ENCODE measurements at regions not wholly inside any gene's neighbourhood (a gene's known extent, or its start where the extent isn't known, plus 50 kb on each side); places are given as distances from the start of the nearest gene placed in this dataset.

DNA sequence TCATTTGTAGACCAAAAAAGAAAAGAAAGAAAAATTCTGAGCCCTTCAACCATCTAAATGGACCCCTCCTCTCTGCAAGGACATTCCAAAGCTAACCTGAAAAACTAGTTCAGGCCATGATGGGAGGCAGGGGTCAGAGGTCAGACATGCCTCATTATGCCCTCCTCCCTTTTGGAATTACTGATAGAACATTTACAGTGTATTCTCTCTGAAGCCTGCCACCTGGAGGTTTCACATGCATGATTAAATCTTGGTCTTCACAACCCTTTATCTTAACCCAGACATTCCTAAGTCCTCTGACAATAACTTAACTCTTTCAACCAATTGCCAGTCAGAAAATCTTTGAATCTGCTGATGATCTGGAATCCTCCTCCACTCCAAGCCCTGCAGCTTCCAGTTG is 86.0 kb downstream of the SPP2 start:
- Mint-ChIP-seq H3K4me1 (peaks cover 14% of the 10 kb centered on the region), H3K9me3 (no peaks in the 10 kb centered on the region), H3K36me3 (ENCODE audit: low read depth) (no peaks in the 10 kb centered on the region), H3K27ac (no peak overlapping the region), H3K27me3 (ENCODE audit: insufficient read depth, low read depth, poor library complexity) (peaks cover 7% of the 10 kb centered on the region), H3K4me3 (no peak overlapping the region)
- Histone ChIP-seq H3K4me1 (ENCODE audit: insufficient read depth) (no peaks in the 10 kb centered on the region), H3K27me3 (ENCODE audit: insufficient read depth) (no peaks in the 10 kb centered on the region), H3K27ac (ENCODE audit: low read depth) (no peak overlapping the region), H3K4me2 (no peak overlapping the region), H3K36me3 (ENCODE audit: insufficient read depth) (no peaks in the 10 kb centered on the region), H3K4me3 (no peak overlapping the region), H3K9me2 (ENCODE audit: insufficient read depth) (0 out of 2 replicates have a peak, but pooled peaks cover 10% of the 10 kb centered on the region), H2AFZ (no peak overlapping the region), H3F3A (replicated peaks; ENCODE audit: low read depth) (no peaks in the 10 kb centered on the region), H3K79me2 (replicated peaks; ENCODE audit: insufficient read depth) (no peaks in the 10 kb centered on the region), H4K20me1 (replicated peaks; ENCODE audit: insufficient read depth) (no peaks in the 10 kb centered on the region)
- DNase-seq (ENCODE audit: low spot score), result peak; percentile 31
- TF ChIP-seq CREB1 (CRISPR knock-in tag; IDR thresholded peaks at IDR 0.05; ENCODE audit: low read depth) (no peak), CTCF (conservative IDR thresholded peaks at IDR 0.05; ENCODE audit: low read depth in 2 of 2) (0 out of 4 replicates have a peak, but pooled peaks of 1 of the 2 experiments have one; percentile 9)
- ATAC-seq, result no peak

DNA sequence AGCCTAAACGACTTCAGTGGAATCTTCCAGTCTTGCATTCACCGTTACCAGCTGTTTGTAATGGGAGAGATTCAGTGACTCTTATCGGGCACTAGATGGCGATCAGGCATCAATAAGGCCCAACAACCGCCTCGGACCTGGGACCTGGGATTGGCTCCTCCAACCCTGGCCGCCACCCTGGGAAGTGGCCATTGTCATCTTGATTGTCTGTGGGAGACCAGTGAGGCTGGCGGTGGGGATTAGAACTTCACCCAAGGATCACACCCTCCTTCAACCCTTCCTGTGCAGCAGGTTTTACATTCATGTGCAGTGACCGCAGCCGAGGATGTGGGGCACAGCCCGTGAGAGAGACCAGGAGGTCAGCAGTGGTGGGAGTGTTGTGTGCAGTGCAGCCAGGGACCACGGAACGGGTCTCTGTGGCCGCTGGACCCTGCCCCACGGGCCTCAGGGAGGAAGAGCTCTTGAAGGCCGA is 85.3 kb downstream of the SPP2 start:
- no peaks in the 10 kb centered on the region for H3F3A ChIP-seq (replicated peaks; ENCODE audit: low read depth)
- no peak overlapping the region for H3K27ac Mint-ChIP-seq
- peaks cover 8% of the 10 kb centered on the region for H3K27me3 Mint-ChIP-seq (ENCODE audit: insufficient read depth, low read depth, poor library complexity)
- H3K9me2 ChIP-seq (ENCODE audit: insufficient read depth), result 0 out of 2 replicates have a peak, but pooled peaks cover 7% of the 10 kb centered on the region
- H3K4me1 Mint-ChIP-seq, result peaks cover 14% of the 10 kb centered on the region
- no peaks in the 10 kb centered on the region for H3K4me1 ChIP-seq (ENCODE audit: insufficient read depth)
- TF ChIP-seq POLR2AphosphoS5 (IDR thresholded peaks at IDR 0.05; ENCODE audit: low read depth) (no peak), JUNB (IDR thresholded peaks at IDR 0.05; ENCODE audit: unreplicated experiment) (no peak), CTCF (conservative IDR thresholded peaks at IDR 0.05; ENCODE audit: low read depth in 2 of 2) (peak; percentile 81 to 94), ZNF462 (CRISPR knock-in tag; IDR thresholded peaks at IDR 0.05) (peak; percentile 29; the same call in 1 of the 2 replicates), CREB1 (CRISPR knock-in tag; IDR thresholded peaks at IDR 0.05; ENCODE audit: low read depth) (no peak), EZH2 (IDR thresholded peaks at IDR 0.05; ENCODE audit: low read depth, unreplicated experiment) (no peak)
- no peaks in the 10 kb centered on the region for H4K20me1 ChIP-seq (replicated peaks; ENCODE audit: insufficient read depth)
- no peaks in the 10 kb centered on the region for H3K36me3 Mint-ChIP-seq (ENCODE audit: low read depth)
- ATAC-seq (peak; percentile 98), DNase-seq (ENCODE audit: low spot score) (peak; percentile 95)
- no peaks in the 10 kb centered on the region for H3K36me3 ChIP-seq (ENCODE audit: insufficient read depth)
- H2AFZ ChIP-seq, result no peak overlapping the region; the same call in 1 of the 2 replicates
- H3K27me3 ChIP-seq (ENCODE audit: insufficient read depth), result no peaks in the 10 kb centered on the region
- H3K4me2 ChIP-seq, result no peak overlapping the region
- H3K9me3 Mint-ChIP-seq, result no peaks in the 10 kb centered on the region
- H3K79me2 ChIP-seq (replicated peaks; ENCODE audit: insufficient read depth), result no peaks in the 10 kb centered on the region
- H3K4me3 ChIP-seq, result no peak overlapping the region
- no peak overlapping the region for H3K27ac ChIP-seq (ENCODE audit: low read depth)
- no peak overlapping the region for H3K4me3 Mint-ChIP-seq
